ENCODE measurements at regions not wholly inside any gene's neighbourhood (a gene's known extent, or its start where the extent isn't known, plus 50 kb on each side); places are given as distances from the start of the nearest gene placed in this dataset.

- no peak overlapping the region for H3K4me3 ChIP-seq (ENCODE audit: control insufficient read depth, low read depth, low read length)
- TF ChIP-seq CTCF (IDR thresholded peaks at IDR 0.05; ENCODE audit: control insufficient read depth, insufficient read depth, low read depth, low read length, missing control alignments) = no peak
- no peak for DNase-seq (ENCODE audit: low read depth)
These were observed 58.0 kb upstream of the ELN start for GRCh38 chr7:73969991-73970390.

- no peak overlapping the region for H3K4me3 ChIP-seq (ENCODE audit: control insufficient read depth, low read depth, low read length)
- no peak for DNase-seq (ENCODE audit: low read depth)
- TF ChIP-seq CTCF (IDR thresholded peaks at IDR 0.05; ENCODE audit: control insufficient read depth, insufficient read depth, low read depth, low read length, missing control alignments) = no peak
These were observed 57.2 kb upstream of the ELN start for GRCh38 chr7:73970801-73971229.

- no peak for TF ChIP-seq CTCF (IDR thresholded peaks at IDR 0.05; ENCODE audit: control insufficient read depth, insufficient read depth, low read depth, low read length, missing control alignments)
- no peak for DNase-seq (ENCODE audit: low read depth)
- H3K4me3 ChIP-seq (ENCODE audit: control insufficient read depth, low read depth, low read length) = no peak overlapping the region
These were observed 56.7 kb upstream of the ELN start for GRCh38 chr7:73971322-73971703.

GRCh38 chr7:73971704-73972341, 56.1 kb upstream of the ELN start:
- H3K4me3 ChIP-seq (ENCODE audit: control insufficient read depth, low read depth, low read length) = no peak overlapping the region

GRCh38 chr7:73972614-73973013, 55.4 kb upstream of the ELN start:
- no peak for DNase-seq (ENCODE audit: low read depth)
- H3K4me3 ChIP-seq (ENCODE audit: control insufficient read depth, low read depth, low read length) = no peak overlapping the region
- TF ChIP-seq CTCF (IDR thresholded peaks at IDR 0.05; ENCODE audit: control insufficient read depth, insufficient read depth, low read depth, low read length, missing control alignments) = no peak

More at GRCh38 chr7:73971704-73972341, 56.1 kb upstream of the ELN start:
- no peak for DNase-seq (ENCODE audit: low read depth)
- TF ChIP-seq CTCF (IDR thresholded peaks at IDR 0.05; ENCODE audit: control insufficient read depth, insufficient read depth, low read depth, low read length, missing control alignments) = peak; percentile 9

GRCh38 chr7:73973091-73973490, 54.9 kb upstream of the ELN start:
- TF ChIP-seq CTCF (IDR thresholded peaks at IDR 0.05; ENCODE audit: control insufficient read depth, insufficient read depth, low read depth, low read length, missing control alignments) = no peak
- DNase-seq (ENCODE audit: low read depth) = no peak
- H3K4me3 ChIP-seq (ENCODE audit: control insufficient read depth, low read depth, low read length) = no peak overlapping the region

Measured in AG09309 (cell line).